Activated naive CD4-positive, alpha-beta T cell treated with anti-CD3 and anti-CD28 coated beads, Interleukin-2, amount 50 U/mL, for 24 hours (primary cell): ENCODE measurements at regions not wholly inside any gene's neighbourhood (a gene's known extent, or its start where the extent isn't known, plus 50 kb on each side); places are given as distances from the start of the nearest gene placed in this dataset.
"Not testable (repeated sequence)": the region's sequence is repeated elsewhere in the genome, so short reads cannot be mapped to it uniquely, and the experiment has no call there.

Experiments used
- H3K27ac Mint-ChIP-seq: one replicate; pipeline ENCODE4 v1.8.0; 2021; ENCODE audit warnings: mild to moderate bottlenecking, mixed read lengths
- H3K27me3 Mint-ChIP-seq: one replicate; pipeline ENCODE4 v1.8.0; 2021; ENCODE audit warnings: mixed read lengths
- H3K36me3 Mint-ChIP-seq: one replicate; pipeline ENCODE4 v1.8.0; 2021; ENCODE audit warnings: mixed read lengths
- H3K4me1 Mint-ChIP-seq: one replicate; pipeline ENCODE4 v1.8.0; 2021; ENCODE audit warnings: mixed read lengths
- H3K4me3 Mint-ChIP-seq: one replicate; pipeline ENCODE4 v1.8.0; 2021; ENCODE audit warnings: mild to moderate bottlenecking, mixed read lengths
- H3K9me3 Mint-ChIP-seq: one replicate; pipeline ENCODE4 v1.8.0; 2021; ENCODE audit warnings: mixed read lengths

- H3K4me3 Mint-ChIP-seq, result no peak overlapping the region
- H3K36me3 Mint-ChIP-seq, result no peaks in the 10 kb centered on the region
- peaks cover 8% of the 10 kb centered on the region for H3K27me3 Mint-ChIP-seq
- H3K9me3 Mint-ChIP-seq, result no peaks in the 10 kb centered on the region
- H3K27ac Mint-ChIP-seq, result no peak overlapping the region
- H3K4me1 Mint-ChIP-seq, result no peaks in the 10 kb centered on the region
Measured at GRCh38 chr22:48757985-48758561, 1069.6 kb downstream of the BRD1 start.

DNA sequence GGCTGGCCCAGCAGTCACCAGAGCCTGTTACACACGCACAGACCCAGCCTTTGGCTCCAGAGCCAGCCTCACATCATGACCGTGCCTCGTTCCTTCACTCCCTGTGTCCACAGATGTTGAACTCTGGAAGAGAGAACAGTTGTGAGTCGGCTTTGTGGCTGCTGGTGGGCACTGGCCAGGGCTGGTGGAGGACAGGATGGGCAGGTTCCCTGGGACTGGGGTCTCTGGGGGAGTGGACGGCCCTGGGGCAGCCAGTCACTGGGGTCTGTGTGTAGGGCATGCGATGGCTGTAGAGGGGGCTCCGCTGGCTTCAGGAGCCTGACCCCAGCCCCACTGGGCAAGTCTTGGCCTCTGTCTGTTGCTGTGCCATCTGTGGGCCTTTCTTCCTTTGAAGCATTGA lies 1070.1 kb downstream of the BRD1 start:
- Mint-ChIP-seq H3K36me3 (no peaks in the 10 kb centered on the region), H3K4me3 (no peak overlapping the region), H3K27me3 (peaks cover 8% of the 10 kb centered on the region), H3K9me3 (no peaks in the 10 kb centered on the region), H3K27ac (no peak overlapping the region), H3K4me1 (no peaks in the 10 kb centered on the region)

DNA sequence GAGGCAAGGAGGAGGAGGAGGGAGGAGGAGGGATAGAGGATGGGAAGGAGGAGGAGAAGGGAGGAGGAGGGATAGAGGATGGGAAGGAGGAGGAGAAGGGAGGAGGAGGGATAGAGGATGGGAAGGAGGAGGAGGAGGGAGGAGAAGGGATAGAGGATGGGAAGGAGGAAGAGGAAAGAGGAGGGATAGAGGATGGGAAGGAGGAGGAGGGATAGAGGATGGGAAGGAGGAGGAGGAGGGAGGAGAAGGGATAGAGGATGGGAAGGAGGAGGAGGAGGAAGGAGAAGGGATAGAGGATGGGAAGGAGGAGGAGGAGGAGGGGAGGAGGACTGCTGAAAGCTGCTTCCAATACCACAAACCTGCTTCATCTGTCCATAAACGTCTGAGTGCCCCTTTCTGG lies 1070.5 kb downstream of the BRD1 start:
- not testable (repeated sequence) for H3K27ac Mint-ChIP-seq, H3K4me1 Mint-ChIP-seq, H3K27me3 Mint-ChIP-seq, H3K9me3 Mint-ChIP-seq, H3K4me3 Mint-ChIP-seq, H3K36me3 Mint-ChIP-seq

GRCh38 chr22:48756146-48757111 lies 1071.2 kb downstream of the BRD1 start:
- Mint-ChIP-seq H3K27me3 (peaks cover 8% of the 10 kb centered on the region), H3K27ac (no peak overlapping the region), H3K36me3 (no peaks in the 10 kb centered on the region), H3K4me1 (no peaks in the 10 kb centered on the region), H3K4me3 (no peak overlapping the region), H3K9me3 (no peaks in the 10 kb centered on the region)

GRCh38 chr22:48755059-48755949 lies 1072.4 kb downstream of the BRD1 start:
- Mint-ChIP-seq H3K27ac (no peak overlapping the region), H3K27me3 (peaks cover 8% of the 10 kb centered on the region), H3K4me3 (no peak overlapping the region), H3K36me3 (no peaks in the 10 kb centered on the region), H3K9me3 (no peaks in the 10 kb centered on the region), H3K4me1 (no peaks in the 10 kb centered on the region)

- Mint-ChIP-seq H3K27me3 (peaks cover 5% of the 10 kb centered on the region), H3K36me3 (no peaks in the 10 kb centered on the region), H3K4me3 (no peak overlapping the region), H3K9me3 (no peaks in the 10 kb centered on the region), H3K27ac (no peak overlapping the region), H3K4me1 (no peaks in the 10 kb centered on the region)
Measured at GRCh38 chr22:48754611-48755058, 1073.0 kb downstream of the BRD1 start.

GRCh38 chr22:48753752-48754517 lies 1073.7 kb downstream of the BRD1 start:
- H3K4me3 Mint-ChIP-seq, result no peak overlapping the region
- H3K27ac Mint-ChIP-seq, result no peak overlapping the region
- no peaks in the 10 kb centered on the region for H3K36me3 Mint-ChIP-seq
- no peaks in the 10 kb centered on the region for H3K9me3 Mint-ChIP-seq
- peaks cover 5% of the 10 kb centered on the region for H3K27me3 Mint-ChIP-seq
- no peaks in the 10 kb centered on the region for H3K4me1 Mint-ChIP-seq

DNA sequence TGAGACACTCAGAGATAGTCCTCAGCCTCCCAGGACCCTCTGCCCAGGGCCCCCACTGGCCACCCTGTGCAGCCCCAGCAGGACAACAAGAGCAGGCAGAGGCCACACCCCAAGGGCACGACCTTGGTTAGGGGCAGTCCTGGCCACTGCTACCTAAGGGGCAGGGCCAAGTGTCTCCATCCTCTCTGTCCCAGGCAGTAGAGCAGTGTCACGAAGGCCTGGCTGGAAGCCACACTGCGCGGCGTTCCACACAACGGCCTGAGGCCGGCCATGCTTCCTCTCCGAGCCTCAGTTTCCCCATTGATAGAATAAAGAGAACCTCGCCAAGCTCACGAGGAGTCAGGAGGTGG lies 1074.3 kb downstream of the BRD1 start:
- H3K27ac Mint-ChIP-seq, result no peak overlapping the region
- H3K9me3 Mint-ChIP-seq, result no peaks in the 10 kb centered on the region
- H3K4me1 Mint-ChIP-seq, result no peaks in the 10 kb centered on the region
- H3K27me3 Mint-ChIP-seq, result peaks cover 5% of the 10 kb centered on the region
- no peak overlapping the region for H3K4me3 Mint-ChIP-seq
- H3K36me3 Mint-ChIP-seq, result no peaks in the 10 kb centered on the region

DNA sequence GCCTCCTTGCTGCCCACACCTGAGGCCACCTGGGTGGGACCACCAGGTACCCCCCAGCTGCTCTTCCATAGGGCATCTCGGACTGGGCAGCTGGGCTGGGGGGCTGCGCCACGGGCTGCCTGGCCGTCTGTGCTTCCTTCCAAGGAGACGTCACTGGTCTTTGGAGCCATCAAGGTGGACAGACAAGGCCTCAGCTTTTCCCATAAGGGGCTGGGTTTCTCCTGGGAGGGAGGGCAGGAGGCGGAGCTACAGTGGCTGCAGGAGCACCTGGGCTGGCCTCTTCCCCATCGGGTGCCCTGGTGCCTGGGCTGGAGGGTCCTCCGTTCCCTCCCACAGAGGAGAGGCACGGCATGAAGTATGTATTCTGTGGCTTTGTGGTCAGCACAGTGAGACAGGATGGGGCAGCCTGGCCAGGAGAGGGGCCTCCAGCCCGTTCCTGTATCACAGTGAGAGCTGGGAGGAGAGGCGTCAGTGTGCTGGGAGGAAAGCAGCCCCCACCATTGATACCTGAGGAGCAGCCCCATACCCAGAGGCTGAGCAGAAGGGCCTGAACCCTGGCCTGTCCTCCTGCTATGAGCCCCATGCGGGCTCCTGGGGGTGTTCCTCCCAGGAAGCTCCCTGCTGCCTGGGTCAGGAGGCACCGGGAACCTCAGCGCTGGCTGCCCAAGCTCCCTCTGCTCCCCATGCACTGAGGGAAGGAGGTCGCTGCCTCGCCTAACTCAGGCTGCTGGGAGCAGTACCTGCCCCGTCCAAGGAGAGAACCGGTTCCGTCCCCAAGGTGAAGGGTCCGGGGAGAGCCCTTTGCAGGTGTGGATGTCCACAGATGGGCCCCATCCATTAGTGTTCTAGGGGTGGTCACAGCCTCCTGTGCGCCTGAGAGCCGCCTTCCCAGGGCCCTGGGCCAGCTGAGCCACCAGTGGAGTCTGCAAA lies 1075.0 kb downstream of the BRD1 start:
- Mint-ChIP-seq H3K4me1 (no peaks in the 10 kb centered on the region), H3K4me3 (no peak overlapping the region), H3K36me3 (no peaks in the 10 kb centered on the region), H3K9me3 (no peaks in the 10 kb centered on the region), H3K27ac (no peak overlapping the region), H3K27me3 (peaks cover 5% of the 10 kb centered on the region)

DNA sequence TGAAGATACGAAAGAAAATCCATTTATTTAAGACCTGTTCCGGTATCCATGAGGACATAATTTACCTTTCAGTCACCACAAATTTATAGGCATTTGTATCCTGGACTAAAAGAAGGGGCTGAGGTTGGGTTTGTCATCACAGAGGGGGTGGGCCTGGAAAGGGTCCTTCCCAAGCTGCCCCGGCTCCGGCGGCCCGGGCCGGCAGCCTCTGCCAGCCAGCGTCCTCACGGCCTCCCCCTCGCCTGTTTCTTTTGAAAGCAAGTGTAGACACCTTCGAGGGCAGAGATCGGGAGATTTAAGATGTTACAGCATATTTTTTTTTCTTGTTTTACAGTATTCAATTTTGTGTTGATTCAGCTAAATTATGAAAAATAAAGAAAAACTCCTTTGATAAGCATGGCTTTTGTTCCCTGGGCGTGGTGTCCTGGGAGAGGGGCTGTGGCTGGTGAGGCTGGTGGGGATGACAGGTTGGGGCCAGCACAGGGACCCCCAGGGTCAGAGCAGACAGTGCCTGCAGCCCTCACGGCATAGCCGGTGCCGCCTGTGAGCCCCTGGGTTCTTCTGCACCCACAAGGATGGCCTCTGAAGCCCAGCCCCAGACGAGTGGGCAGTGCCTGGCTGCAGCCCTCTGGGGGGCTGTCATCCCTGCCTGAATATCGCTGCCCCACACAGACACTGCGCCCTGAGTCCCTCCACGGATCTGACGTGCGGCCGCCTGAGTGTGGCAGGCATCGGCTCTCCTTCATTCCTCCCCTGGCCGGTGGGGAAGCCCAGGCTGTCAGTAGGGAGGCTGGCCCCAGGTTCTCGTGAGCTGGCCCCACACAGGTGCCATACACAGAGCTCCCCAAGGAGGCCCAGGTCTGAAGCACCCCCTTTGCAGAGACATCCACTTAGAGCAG lies 1075.9 kb downstream of the BRD1 start:
- H3K27me3 Mint-ChIP-seq, result peaks cover 5% of the 10 kb centered on the region
- no peak overlapping the region for H3K27ac Mint-ChIP-seq
- no peaks in the 10 kb centered on the region for H3K4me1 Mint-ChIP-seq
- no peak overlapping the region for H3K4me3 Mint-ChIP-seq
- H3K9me3 Mint-ChIP-seq, result no peaks in the 10 kb centered on the region
- no peaks in the 10 kb centered on the region for H3K36me3 Mint-ChIP-seq

- H3K9me3 Mint-ChIP-seq, result no peaks in the 10 kb centered on the region
- H3K36me3 Mint-ChIP-seq, result no peaks in the 10 kb centered on the region
- H3K27me3 Mint-ChIP-seq, result peaks cover 1% of the 10 kb centered on the region
- no peaks in the 10 kb centered on the region for H3K4me1 Mint-ChIP-seq
- H3K27ac Mint-ChIP-seq, result no peak overlapping the region
- no peak overlapping the region for H3K4me3 Mint-ChIP-seq
Measured at GRCh38 chr22:48750826-48751440, 1076.7 kb downstream of the BRD1 start.

GRCh38 chr22:48750282-48750681 lies 1077.4 kb downstream of the BRD1 start:
- H3K4me1 Mint-ChIP-seq, result no peaks in the 10 kb centered on the region
- no peaks in the 10 kb centered on the region for H3K27me3 Mint-ChIP-seq
- no peak overlapping the region for H3K27ac Mint-ChIP-seq
- H3K4me3 Mint-ChIP-seq, result no peak overlapping the region
- H3K36me3 Mint-ChIP-seq, result no peaks in the 10 kb centered on the region
- no peaks in the 10 kb centered on the region for H3K9me3 Mint-ChIP-seq

GRCh38 chr22:48749555-48750227 lies 1078.0 kb downstream of the BRD1 start:
- Mint-ChIP-seq H3K36me3 (no peaks in the 10 kb centered on the region), H3K4me3 (no peak overlapping the region), H3K4me1 (no peaks in the 10 kb centered on the region), H3K27ac (no peak overlapping the region), H3K27me3 (no peaks in the 10 kb centered on the region), H3K9me3 (no peaks in the 10 kb centered on the region)
